ENCODE measurements at regions not wholly inside any gene's neighbourhood (a gene's known extent, or its start where the extent isn't known, plus 50 kb on each side); places are given as distances from the start of the nearest gene placed in this dataset.

GRCh38 chr5:142482207-142482606 lies 157.4 kb upstream of the SPRY4 start:
- TF ChIP-seq, protein P1, sequence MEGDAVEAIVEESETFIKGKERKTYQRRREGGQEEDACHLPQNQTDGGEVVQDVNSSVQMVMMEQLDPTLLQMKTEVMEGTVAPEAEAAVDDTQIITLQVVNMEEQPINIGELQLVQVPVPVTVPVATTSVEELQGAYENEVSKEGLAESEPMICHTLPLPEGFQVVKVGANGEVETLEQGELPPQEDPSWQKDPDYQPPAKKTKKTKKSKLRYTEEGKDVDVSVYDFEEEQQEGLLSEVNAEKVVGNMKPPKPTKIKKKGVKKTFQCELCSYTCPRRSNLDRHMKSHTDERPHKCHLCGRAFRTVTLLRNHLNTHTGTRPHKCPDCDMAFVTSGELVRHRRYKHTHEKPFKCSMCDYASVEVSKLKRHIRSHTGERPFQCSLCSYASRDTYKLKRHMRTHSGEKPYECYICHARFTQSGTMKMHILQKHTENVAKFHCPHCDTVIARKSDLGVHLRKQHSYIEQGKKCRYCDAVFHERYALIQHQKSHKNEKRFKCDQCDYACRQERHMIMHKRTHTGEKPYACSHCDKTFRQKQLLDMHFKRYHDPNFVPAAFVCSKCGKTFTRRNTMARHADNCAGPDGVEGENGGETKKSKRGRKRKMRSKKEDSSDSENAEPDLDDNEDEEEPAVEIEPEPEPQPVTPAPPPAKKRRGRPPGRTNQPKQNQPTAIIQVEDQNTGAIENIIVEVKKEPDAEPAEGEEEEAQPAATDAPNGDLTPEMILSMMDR (IDR thresholded peaks at IDR 0.05; ENCODE audit: extremely low read depth in 1 of 2, insufficient read depth in 1 of 2, low read depth in 1 of 2, low read length in 2 of 2), result no peak
- no peak for TF ChIP-seq POLR2A (IDR thresholded peaks at IDR 0.05; ENCODE audit: low read depth, low read length)
- no peak for TF ChIP-seq MYC (IDR thresholded peaks at IDR 0.05; ENCODE audit: low read depth, low read length)
- no peak for TF ChIP-seq POLR2AphosphoS5 (IDR thresholded peaks at IDR 0.05; ENCODE audit: insufficient read depth, low read depth, low read length)
